NCI-H1048 (cell line): ENCODE measurements at regions not wholly inside any gene's neighbourhood (a gene's known extent, or its start where the extent isn't known, plus 50 kb on each side); places are given as distances from the start of the nearest gene placed in this dataset.
"Not testable (repeated sequence)": the region's sequence is repeated elsewhere in the genome, so short reads cannot be mapped to it uniquely, and the experiment has no call there.

Experiments used
- DNase-seq: peaks from one replicate; lab custom pipeline; 2025; lab: John Stamatoyannopoulos, UW

GRCh38 chr21:28877318-28877884, 115.3 kb downstream of the LTN1 start:
- DNase-seq: no peak

GRCh38 chr21:28875078-28875477, 117.6 kb downstream of the LTN1 start:
- no peak for DNase-seq

GRCh38 chr21:28872218-28872617, 120.5 kb downstream of the LTN1 start:
- DNase-seq: no peak

DNA sequence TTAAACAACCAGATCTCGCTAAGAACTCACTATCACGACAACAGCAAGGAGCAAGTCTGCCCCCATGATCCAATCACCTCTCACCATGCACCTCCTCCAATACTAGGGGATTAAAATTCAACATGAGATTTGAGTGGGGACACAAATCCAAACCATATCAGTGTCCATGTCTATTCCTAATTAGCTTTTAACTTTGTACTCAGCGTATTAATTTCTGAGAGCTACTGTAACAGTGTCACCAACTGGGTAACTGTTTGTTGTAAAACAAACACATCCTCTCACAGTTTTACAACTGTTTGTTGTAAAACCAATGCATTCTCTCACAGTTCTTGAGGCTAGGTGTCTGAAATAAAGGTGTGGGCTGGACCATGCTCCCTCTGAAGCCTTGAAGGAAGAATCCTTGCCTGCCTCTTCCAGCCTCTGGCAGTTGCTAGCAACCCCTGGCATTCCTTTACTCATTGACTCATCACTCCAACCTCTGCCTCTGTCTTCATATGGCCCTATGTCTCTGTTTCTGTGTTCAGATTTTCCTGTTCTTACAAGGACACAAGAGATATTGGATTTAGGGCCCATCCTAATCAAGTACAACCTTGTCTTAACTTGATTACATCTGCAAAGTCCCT, 121.2 kb downstream of the LTN1 start:
- no peak for DNase-seq

DNA sequence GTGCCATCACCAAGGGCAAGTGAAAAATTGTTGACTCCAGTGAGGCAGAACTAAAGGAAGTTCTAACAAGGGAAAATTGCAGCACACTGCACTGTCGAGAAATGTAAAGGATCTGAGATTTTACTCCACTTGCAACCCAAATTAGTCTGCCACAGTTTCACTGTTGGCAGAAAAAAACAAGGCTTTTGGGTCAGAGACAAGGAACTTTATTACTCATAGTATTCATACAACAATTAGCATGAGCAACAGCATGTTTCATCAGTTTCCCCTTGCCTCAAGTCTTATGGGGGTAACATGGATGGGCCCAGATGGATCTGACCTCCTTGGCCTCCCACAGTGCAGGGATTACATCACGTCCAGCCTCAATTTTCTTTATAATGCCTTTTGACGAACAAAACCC, 125.3 kb downstream of the LTN1 start:
- no peak for DNase-seq

DNA sequence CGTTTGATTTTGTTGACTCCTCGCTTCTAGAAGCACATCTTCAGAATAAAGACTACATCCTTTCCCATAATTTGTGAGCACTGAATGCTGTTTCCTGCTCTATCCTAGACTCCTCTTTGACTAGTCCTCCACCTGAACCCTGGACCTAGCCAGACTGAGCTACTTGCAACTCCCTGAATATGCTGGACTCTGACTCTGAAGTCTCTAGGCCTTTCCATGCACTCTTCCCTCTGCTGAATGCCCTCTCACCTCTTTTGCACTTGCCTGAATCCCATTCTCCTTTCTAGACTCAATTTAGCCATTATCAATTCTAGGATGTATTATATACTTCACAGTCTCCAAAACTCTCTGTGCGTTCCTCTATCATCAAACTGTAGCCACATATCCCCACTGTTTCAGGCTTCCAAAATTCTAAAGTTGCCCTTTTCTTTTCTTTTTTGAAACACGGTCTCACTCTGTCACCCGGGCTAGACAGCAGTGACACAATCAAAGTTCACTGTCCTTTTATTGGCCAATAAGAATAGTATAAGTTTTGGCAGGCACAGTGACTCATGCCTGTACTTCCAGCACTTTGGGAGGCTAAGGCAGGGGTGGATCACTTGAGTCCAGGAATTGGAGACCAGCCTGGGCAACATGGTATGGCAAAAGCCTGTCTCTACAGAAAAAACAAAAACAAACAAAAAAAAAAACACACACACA, 127.0 kb downstream of the LTN1 start:
- DNase-seq: no peak

DNA sequence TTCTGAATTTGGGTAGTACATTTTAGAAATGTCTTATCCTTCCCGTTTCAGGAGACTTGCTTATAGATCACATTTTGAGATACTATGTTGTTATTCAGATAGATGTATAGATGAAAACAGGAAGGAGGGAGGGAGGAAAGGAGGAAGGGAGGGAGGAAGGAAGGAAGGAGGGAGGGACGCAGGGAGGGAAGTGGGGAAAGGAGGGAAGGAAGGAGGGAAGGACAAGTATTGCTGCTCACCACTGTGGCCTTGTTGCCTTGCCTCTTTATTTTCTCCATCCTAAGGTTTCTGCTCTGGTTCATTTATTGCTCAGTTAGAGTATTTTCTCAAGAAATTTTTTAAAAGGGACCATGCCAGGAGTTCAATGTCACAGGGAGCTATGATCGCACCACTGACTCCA, 134.3 kb downstream of the LTN1 start:
- DNase-seq: no peak

DNA sequence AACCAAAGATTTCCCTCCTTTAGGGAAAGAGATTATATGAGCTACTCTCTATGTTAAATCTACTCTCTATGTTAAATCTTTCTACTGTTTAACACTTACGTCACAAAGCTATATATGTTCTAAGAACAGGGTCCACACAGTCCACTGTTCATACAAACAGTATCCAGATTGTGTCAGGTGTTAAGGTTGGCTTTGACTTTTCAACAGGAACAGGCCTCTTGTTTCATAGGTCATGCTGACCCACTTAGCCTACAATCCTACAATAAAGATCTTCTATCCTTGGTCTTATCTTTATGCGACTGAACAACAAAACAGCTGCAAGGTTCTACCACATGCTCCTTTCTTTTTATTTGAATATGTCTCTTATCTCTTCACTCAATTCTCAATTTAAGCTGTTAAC, 134.9 kb downstream of the LTN1 start:
- no peak for DNase-seq

- DNase-seq: no peak
These were observed 136.0 kb downstream of the LTN1 start for GRCh38 chr21:28856588-28857250.

- no peak for DNase-seq
These were observed 140.0 kb downstream of the LTN1 start for GRCh38 chr21:28852706-28853105.

DNA sequence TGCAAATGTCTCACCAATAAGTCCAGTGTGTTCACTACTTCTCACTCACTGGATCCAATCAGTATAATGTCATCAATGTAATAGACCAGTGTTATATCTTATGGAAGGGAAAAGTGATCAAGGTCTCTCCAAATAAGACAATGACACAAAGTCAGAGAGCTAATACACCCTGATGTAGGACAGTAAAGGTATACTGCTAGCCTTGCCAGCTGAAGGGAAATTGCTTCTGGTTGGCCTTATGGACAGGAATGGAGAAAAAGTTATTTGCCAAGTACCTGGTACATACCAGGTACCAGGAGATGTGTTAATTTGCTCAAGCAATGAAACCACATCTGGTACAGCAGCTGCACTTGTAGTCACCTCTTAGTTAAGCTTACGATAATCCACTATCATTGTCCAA, 141.0 kb downstream of the LTN1 start:
- DNase-seq: no peak

DNA sequence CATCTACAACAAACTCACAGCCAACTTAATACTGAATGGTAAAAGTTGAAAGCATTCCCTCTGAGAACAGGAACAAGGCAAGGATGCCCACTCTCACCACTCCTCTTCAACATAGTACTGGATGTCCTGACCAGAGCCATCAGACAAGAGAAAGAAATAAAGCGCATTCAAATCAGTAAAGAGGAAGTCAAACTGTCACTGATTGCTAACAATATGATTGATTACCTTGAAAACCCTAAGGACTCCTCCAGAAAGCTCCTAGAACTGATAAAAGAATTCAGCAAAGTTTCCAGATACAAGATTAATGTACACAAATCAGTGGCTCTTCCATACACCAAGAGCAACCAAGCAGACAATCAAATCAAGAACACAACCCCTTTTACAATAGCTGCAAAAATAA, 153.4 kb downstream of the LTN1 start:
- DNase-seq: not testable (repeated sequence)

DNA sequence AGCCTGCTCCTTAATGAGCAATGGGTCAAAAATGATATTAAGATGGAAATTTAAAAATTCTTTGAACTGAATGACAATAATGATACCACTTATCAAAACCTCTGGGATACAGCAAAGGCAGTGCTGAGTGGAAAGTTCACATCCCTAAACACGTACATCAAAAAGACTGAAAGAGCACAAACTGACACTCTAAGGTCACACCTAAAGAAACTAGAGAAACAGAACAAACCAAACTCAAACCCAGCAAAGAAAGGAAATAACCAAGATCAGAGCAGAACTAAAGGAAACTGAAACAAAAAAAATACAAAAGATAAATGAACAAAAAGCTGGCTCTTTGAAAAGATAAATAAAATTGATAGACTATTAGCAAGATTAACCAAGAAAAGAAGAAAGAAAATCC, 155.3 kb downstream of the LTN1 start:
- not testable (repeated sequence) for DNase-seq

GRCh38 chr21:28836588-28836987, 156.1 kb downstream of the LTN1 start:
- not testable (repeated sequence) for DNase-seq

- no peak for DNase-seq
These were observed 158.1 kb downstream of the LTN1 start for GRCh38 chr21:28834335-28835238.

DNA sequence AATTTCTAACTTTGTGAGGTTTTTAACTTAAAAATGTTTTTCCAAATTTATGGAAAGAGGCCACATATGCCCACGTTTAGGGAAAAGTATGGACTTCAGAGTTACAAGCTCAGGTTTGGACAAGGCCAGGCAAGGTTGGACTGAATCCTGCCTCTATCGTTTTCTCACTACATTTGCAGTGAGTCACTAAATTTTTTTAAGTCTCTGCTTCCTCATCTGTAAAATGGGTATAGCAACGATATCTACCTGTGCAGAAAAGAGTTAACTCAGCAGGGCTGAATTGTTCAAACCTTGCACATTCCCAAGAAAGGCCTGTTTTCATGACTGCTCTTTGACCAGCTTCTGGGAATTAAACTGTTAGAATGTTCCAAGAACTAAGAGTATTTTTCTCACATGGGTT, 159.1 kb downstream of the LTN1 start:
- DNase-seq: no peak

DNA sequence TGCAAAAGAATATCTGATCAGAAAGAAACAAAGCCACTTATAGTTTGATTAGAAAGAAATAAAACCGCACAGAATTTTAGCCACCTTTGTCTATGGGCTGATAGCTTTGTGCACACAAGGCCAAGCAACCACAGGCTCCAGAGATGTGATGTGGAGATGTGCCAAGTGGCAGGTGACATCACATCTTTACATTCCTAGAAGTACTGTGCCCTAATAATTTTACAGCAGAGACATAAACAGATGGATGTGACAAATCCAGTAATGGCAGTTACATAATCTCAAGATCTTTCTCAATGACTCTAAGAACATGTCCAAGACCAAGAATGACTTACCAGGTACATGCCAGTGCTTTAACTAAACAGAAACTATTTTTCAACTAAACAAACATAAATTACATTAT, 159.5 kb downstream of the LTN1 start:
- no peak for DNase-seq

- no peak for DNase-seq
These were observed 160.0 kb downstream of the LTN1 start for GRCh38 chr21:28832715-28833061.

GRCh38 chr21:28832013-28832714, 160.5 kb downstream of the LTN1 start:
- DNase-seq: no peak

DNA sequence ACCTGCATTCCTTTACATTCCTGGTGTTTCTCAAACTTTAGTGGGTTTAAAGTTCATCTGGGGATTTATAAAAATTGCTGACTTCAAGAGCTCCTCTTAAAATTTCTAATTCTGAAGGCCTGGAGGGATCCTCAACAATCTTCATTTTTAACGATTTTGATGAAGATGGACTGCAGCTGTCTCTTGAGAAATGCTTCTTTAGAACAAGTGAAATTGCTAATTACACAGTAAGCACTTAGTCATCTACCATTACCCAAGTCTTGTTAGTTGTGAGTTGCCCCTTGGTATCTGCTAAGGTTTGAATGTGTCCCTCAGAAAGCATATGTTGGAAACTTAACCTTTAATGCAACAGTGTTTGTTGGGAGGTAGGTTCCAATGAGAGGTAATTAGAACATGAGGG, 163.7 kb downstream of the LTN1 start:
- DNase-seq: no peak

DNA sequence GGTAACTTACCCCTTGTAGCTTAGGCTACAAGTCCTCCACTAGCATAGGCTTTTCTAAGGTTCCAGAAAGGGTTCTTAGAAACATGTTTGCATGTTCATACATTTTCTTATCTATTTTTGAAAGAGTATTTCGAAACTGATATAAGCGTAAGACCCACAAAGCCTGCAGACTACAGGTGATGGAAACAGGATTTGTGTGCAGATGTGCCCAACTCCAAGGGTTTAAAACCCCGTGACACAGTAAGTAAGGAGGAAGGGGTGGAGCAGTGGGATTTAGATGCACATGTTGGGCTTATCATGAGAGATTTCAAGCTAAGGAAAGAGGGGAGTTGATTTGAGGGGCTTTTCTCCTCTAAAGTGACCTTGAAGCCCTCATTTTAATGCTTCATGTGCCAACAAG, 164.7 kb downstream of the LTN1 start:
- DNase-seq: no peak

DNA sequence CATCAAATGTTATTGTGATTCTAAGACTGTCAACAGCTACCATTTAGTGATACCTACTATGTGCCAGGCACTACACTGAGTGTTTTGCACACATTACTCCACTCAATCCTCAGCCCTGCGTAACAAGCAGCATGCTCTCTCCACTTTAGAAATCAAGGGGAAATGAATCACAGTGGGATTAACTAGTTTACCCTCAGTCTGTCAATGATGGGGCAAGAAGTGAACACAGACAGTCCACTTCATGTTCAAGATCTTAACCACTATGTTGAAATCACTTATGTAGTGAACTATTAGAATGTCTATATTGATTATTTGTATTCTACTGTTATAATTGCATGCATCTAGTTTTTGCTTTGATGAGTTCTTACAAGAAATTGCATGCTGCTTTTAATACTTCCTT, 165.3 kb downstream of the LTN1 start:
- no peak for DNase-seq
